Stimulated activated CD4-positive, alpha-beta T cell treated with anti-CD3 and anti-CD28 coated beads, Interleukin-4, amount 100 ng/mL, for 4 hours (primary cell): ENCODE measurements at regions not wholly inside any gene's neighbourhood (a gene's known extent, or its start where the extent isn't known, plus 50 kb on each side); places are given as distances from the start of the nearest gene placed in this dataset.

ENCODE experiments used
- DNase-seq, 2 experiments: peaks; one replicate each; pipeline ENCODE4 v3.0.0-alpha.2; 2020

- no peak for DNase-seq
These were observed 329.4 kb upstream of the TBC1D5 start for GRCh38 chr3:18071833-18072232.

GRCh38 chr3:18070944-18071343, 328.5 kb upstream of the TBC1D5 start:
- DNase-seq: no peak

- no peak for DNase-seq
These were observed 327.8 kb upstream of the TBC1D5 start for GRCh38 chr3:18070231-18070630.

GRCh38 chr3:18069568-18069967, 327.1 kb upstream of the TBC1D5 start:
- no peak for DNase-seq

GRCh38 chr3:18066899-18067582, 324.6 kb upstream of the TBC1D5 start:
- DNase-seq: no peak

- no peak for DNase-seq
These were observed 322.2 kb upstream of the TBC1D5 start for GRCh38 chr3:18064586-18064985.

- DNase-seq: no peak
These were observed 320.2 kb upstream of the TBC1D5 start for GRCh38 chr3:18062657-18063025.

- no peak for DNase-seq
These were observed 319.6 kb upstream of the TBC1D5 start for GRCh38 chr3:18061737-18062656.

GRCh38 chr3:18058666-18059065, 316.2 kb upstream of the TBC1D5 start:
- DNase-seq: no peak

- no peak for DNase-seq
These were observed 315.1 kb upstream of the TBC1D5 start for GRCh38 chr3:18057471-18058091.

GRCh38 chr3:18054625-18055024, 312.2 kb upstream of the TBC1D5 start:
- DNase-seq: no peak

GRCh38 chr3:18051306-18051705, 308.9 kb upstream of the TBC1D5 start:
- DNase-seq: no peak

GRCh38 chr3:18049096-18049495, 306.7 kb upstream of the TBC1D5 start:
- no peak for DNase-seq

- DNase-seq: no peak
These were observed 304.6 kb upstream of the TBC1D5 start for GRCh38 chr3:18047052-18047451.

GRCh38 chr3:18046131-18046915, 303.9 kb upstream of the TBC1D5 start:
- DNase-seq: no peak

GRCh38 chr3:18044971-18045880, 302.8 kb upstream of the TBC1D5 start:
- DNase-seq: no peak

- DNase-seq: no peak
These were observed 301.8 kb upstream of the TBC1D5 start for GRCh38 chr3:18044191-18044590.

- DNase-seq: no peak
These were observed 294.0 kb upstream of the TBC1D5 start for GRCh38 chr3:18036450-18036815.

- no peak for DNase-seq
These were observed 293.4 kb upstream of the TBC1D5 start for GRCh38 chr3:18035641-18036449.

- DNase-seq: no peak
These were observed 291.2 kb upstream of the TBC1D5 start for GRCh38 chr3:18033581-18034108.

GRCh38 chr3:18030371-18030870, 288.0 kb upstream of the TBC1D5 start:
- no peak for DNase-seq
